ENCODE measurements at regions not wholly inside any gene's neighbourhood (a gene's known extent, or its start where the extent isn't known, plus 50 kb on each side); places are given as distances from the start of the nearest gene placed in this dataset.

GRCh38 chr15:72966641-72967040 is 85.6 kb upstream of the NEO1 start:
- DNase-seq (ENCODE audit: low read depth in 2 of 2): no peak

GRCh38 chr15:72965671-72966070 is 86.6 kb upstream of the NEO1 start:
- no peak for DNase-seq (ENCODE audit: low read depth in 2 of 2)

- no peak for DNase-seq (ENCODE audit: low read depth in 2 of 2)
These were observed 87.7 kb upstream of the NEO1 start for GRCh38 chr15:72964542-72964941.

GRCh38 chr15:72964135-72964534 is 88.1 kb upstream of the NEO1 start:
- DNase-seq (ENCODE audit: low read depth in 2 of 2): no peak

- DNase-seq (ENCODE audit: low read depth in 2 of 2): no peak
These were observed 90.1 kb upstream of the NEO1 start for GRCh38 chr15:72962054-72962702.

GRCh38 chr15:72961346-72961745 is 90.9 kb upstream of the NEO1 start:
- DNase-seq (ENCODE audit: low read depth in 2 of 2): no peak

GRCh38 chr15:72958634-72959033 is 93.6 kb upstream of the NEO1 start:
- no peak for DNase-seq (ENCODE audit: low read depth in 2 of 2)

- no peak for DNase-seq (ENCODE audit: low read depth in 2 of 2)
These were observed 99.0 kb upstream of the NEO1 start for GRCh38 chr15:72953306-72953705.

- no peak for DNase-seq (ENCODE audit: low read depth in 2 of 2)
These were observed 100.1 kb upstream of the NEO1 start for GRCh38 chr15:72952151-72952550.

- no peak for DNase-seq (ENCODE audit: low read depth in 2 of 2)
These were observed 103.6 kb upstream of the NEO1 start for GRCh38 chr15:72948662-72949061.

- no peak for DNase-seq (ENCODE audit: low read depth in 2 of 2)
These were observed 104.6 kb upstream of the NEO1 start for GRCh38 chr15:72947709-72948108.

- no peak for DNase-seq (ENCODE audit: low read depth in 2 of 2)
These were observed 107.7 kb upstream of the NEO1 start for GRCh38 chr15:72944565-72944964.

GRCh38 chr15:72940229-72940622 is 112.0 kb upstream of the NEO1 start:
- DNase-seq (ENCODE audit: low read depth in 2 of 2): no peak

GRCh38 chr15:72939514-72940228 is 112.6 kb upstream of the NEO1 start:
- DNase-seq (ENCODE audit: low read depth in 2 of 2): no peak

GRCh38 chr15:72936691-72937679 is 115.3 kb upstream of the NEO1 start:
- no peak for DNase-seq (ENCODE audit: low read depth in 2 of 2)

GRCh38 chr15:72936237-72936636 is 116.0 kb upstream of the NEO1 start:
- no peak for DNase-seq (ENCODE audit: low read depth in 2 of 2)

GRCh38 chr15:72935521-72935920 is 116.7 kb upstream of the NEO1 start:
- no peak for DNase-seq (ENCODE audit: low read depth in 2 of 2)

- DNase-seq (ENCODE audit: low read depth in 2 of 2): no peak
These were observed 117.3 kb upstream of the NEO1 start for GRCh38 chr15:72934921-72935320.

GRCh38 chr15:72933976-72934375 is 118.3 kb upstream of the NEO1 start:
- no peak for DNase-seq (ENCODE audit: low read depth in 2 of 2)

GRCh38 chr15:72932472-72932871 is 119.8 kb upstream of the NEO1 start:
- no peak for DNase-seq (ENCODE audit: low read depth in 2 of 2)

- DNase-seq (ENCODE audit: low read depth in 2 of 2): no peak
These were observed 124.8 kb upstream of the NEO1 start for GRCh38 chr15:72927451-72927850.

- DNase-seq (ENCODE audit: low read depth in 2 of 2): no peak
These were observed 126.6 kb upstream of the NEO1 start for GRCh38 chr15:72925661-72926060.

Measured in fibroblast of skin of left biceps (primary cell).